DOHH2 (cell line): ENCODE measurements at regions not wholly inside any gene's neighbourhood (a gene's known extent, or its start where the extent isn't known, plus 50 kb on each side); places are given as distances from the start of the nearest gene placed in this dataset.

Experiments
- CTCF ChIP-seq: fragments of 200-600 bp; sonication (generic); IDR thresholded peaks from one replicate; pipeline ENCODE4 v1.5.1; 2014; ENCODE audit warnings: antibody characterized with exemption, mild to moderate bottlenecking, low read depth, low read length; ENCODE audit not compliant: poor library complexity, severe bottlenecking
- EZH2phosphoT487 ChIP-seq: fragments of 200-600 bp; sonication (generic); IDR thresholded peaks from 2 replicates; pipeline ENCODE4 v1.6.1; 2017; ENCODE audit warnings: borderline replicate concordance, mild to moderate bottlenecking, antibody characterized with exemption, low read length, moderate library complexity, mixed read lengths

DNA sequence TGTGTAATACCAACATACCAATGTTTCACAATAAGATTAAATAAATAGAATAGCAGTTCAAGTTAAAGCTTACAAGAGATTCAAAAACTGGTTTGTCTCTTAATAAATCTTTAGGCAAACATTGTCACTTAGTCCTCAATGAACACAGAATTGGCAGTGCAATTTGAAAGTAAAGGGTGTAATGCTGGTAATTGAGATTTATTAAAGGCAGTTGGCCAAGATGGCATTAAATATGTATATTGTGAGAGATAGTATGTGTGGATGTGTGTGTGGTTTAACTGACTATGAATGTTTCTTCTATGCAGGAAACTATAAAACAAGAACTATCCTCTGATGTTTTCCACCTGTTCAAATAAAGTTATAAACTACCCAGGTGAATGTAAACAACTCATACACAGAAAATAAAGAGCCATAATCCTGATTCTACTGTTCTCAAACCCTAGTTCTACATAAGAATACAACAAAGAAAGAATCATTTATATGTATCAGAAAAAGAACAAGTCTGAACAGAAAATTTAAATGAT lies 267.9 kb upstream of the PTCHD4 start:
- TF ChIP-seq CTCF (no peak), EZH2phosphoT487 (no peak)
